Activated CD4-positive, CD25-positive, alpha-beta regulatory T cell treated with anti-CD3 and anti-CD28 coated beads, Interleukin-2, amount 50 U/mL, for 72 hours (primary cell): ENCODE measurements at regions not wholly inside any gene's neighbourhood (a gene's known extent, or its start where the extent isn't known, plus 50 kb on each side); places are given as distances from the start of the nearest gene placed in this dataset.

ENCODE experiments used
- DNase-seq: peaks from one replicate; pipeline ENCODE4 v3.0.0; 2021

- peak; percentile 48 for DNase-seq
These were observed 61.5 kb downstream of the TBXT start for GRCh38 chr6:166106076-166106686.

GRCh38 chr6:166105341-166106075 lies 62.1 kb downstream of the TBXT start:
- DNase-seq: no peak

GRCh38 chr6:166104872-166105271 lies 62.8 kb downstream of the TBXT start:
- DNase-seq: no peak

- no peak for DNase-seq
These were observed 63.5 kb downstream of the TBXT start for GRCh38 chr6:166104107-166104506.

- DNase-seq: no peak
These were observed 65.7 kb downstream of the TBXT start for GRCh38 chr6:166101819-166102419.

- peak; percentile 53 for DNase-seq
These were observed 69.6 kb downstream of the TBXT start for GRCh38 chr6:166097914-166098522.

GRCh38 chr6:166087852-166088251 lies 79.8 kb downstream of the TBXT start:
- DNase-seq: no peak

GRCh38 chr6:166087246-166087645 lies 80.4 kb downstream of the TBXT start:
- DNase-seq: no peak

GRCh38 chr6:166085500-166085899 lies 82.2 kb downstream of the TBXT start:
- no peak for DNase-seq

GRCh38 chr6:166084951-166085350 lies 82.7 kb downstream of the TBXT start:
- no peak for DNase-seq

GRCh38 chr6:166079841-166080240 lies 87.8 kb downstream of the TBXT start:
- DNase-seq: no peak

GRCh38 chr6:166078294-166078693 lies 89.4 kb downstream of the TBXT start:
- no peak for DNase-seq

GRCh38 chr6:166076625-166077024 lies 91.0 kb downstream of the TBXT start:
- no peak for DNase-seq

- no peak for DNase-seq
These were observed 91.7 kb downstream of the TBXT start for GRCh38 chr6:166075925-166076324.

- no peak for DNase-seq
These were observed 92.5 kb downstream of the TBXT start for GRCh38 chr6:166075186-166075585.

GRCh38 chr6:166073082-166073481 lies 94.6 kb downstream of the TBXT start:
- DNase-seq: no peak

- no peak for DNase-seq
These were observed 98.9 kb downstream of the TBXT start for GRCh38 chr6:166068768-166069167.

- no peak for DNase-seq
These were observed 109.4 kb downstream of the TBXT start for GRCh38 chr6:166058064-166058739.

- DNase-seq: no peak
These were observed 110.2 kb downstream of the TBXT start for GRCh38 chr6:166057431-166057830.

- DNase-seq: no peak
These were observed 111.0 kb downstream of the TBXT start for GRCh38 chr6:166056637-166057036.

- no peak for DNase-seq
These were observed 111.8 kb downstream of the TBXT start for GRCh38 chr6:166055801-166056200.

GRCh38 chr6:166052837-166053236 lies 114.8 kb downstream of the TBXT start:
- DNase-seq: no peak

- DNase-seq: no peak
These were observed 117.1 kb downstream of the TBXT start for GRCh38 chr6:166050559-166050958.
